Bone marrow (tissue), 2 donors: ENCODE measurements at regions not wholly inside any gene's neighbourhood (a gene's known extent, or its start where the extent isn't known, plus 50 kb on each side); places are given as distances from the start of the nearest gene placed in this dataset.
"Not testable (repeated sequence)": the region's sequence is repeated elsewhere in the genome, so short reads cannot be mapped to it uniquely, and the experiment has no call there.

Experiments used
- DNase-seq, 2 donors: peaks; one replicate each; lab custom pipeline; 2025; lab: John Stamatoyannopoulos, UW

- DNase-seq: not testable (repeated sequence)
Measured at GRCh38 chr10:70990156-70990555, 101.8 kb upstream of the PCBD1 start.

- no peak for DNase-seq
Measured at GRCh38 chr10:70990681-70991080, 102.3 kb upstream of the PCBD1 start.

- DNase-seq: no peak
Measured at GRCh38 chr10:70991140-70992124, 103.1 kb upstream of the PCBD1 start.

- DNase-seq: no peak
Measured at GRCh38 chr10:70992436-70992835, 104.1 kb upstream of the PCBD1 start.

- no peak for DNase-seq
Measured at GRCh38 chr10:70993051-70993450, 104.7 kb upstream of the PCBD1 start.

GRCh38 chr10:70996549-70996948, 108.2 kb upstream of the PCBD1 start:
- no peak for DNase-seq

- no peak for DNase-seq
Measured at GRCh38 chr10:70997236-70997635, 108.9 kb upstream of the PCBD1 start.

GRCh38 chr10:70998086-70998485, 109.7 kb upstream of the PCBD1 start:
- DNase-seq: no peak

- DNase-seq: no peak
Measured at GRCh38 chr10:71001470-71001869, 113.1 kb upstream of the PCBD1 start.

- no peak for DNase-seq
Measured at GRCh38 chr10:71004176-71005075, 116.1 kb upstream of the PCBD1 start.

GRCh38 chr10:71005337-71006305, 117.3 kb upstream of the PCBD1 start:
- DNase-seq: no peak

GRCh38 chr10:71006506-71006905, 118.1 kb upstream of the PCBD1 start:
- no peak for DNase-seq

GRCh38 chr10:71007516-71007915, 119.2 kb upstream of the PCBD1 start:
- DNase-seq: no peak

- no peak for DNase-seq
Measured at GRCh38 chr10:71008150-71008549, 119.8 kb upstream of the PCBD1 start.

GRCh38 chr10:71009126-71009525, 120.8 kb upstream of the PCBD1 start:
- no peak for DNase-seq

- no peak for DNase-seq
Measured at GRCh38 chr10:71010730-71011129, 122.4 kb upstream of the PCBD1 start.

- DNase-seq: no peak
Measured at GRCh38 chr10:71011141-71011540, 122.8 kb upstream of the PCBD1 start.

GRCh38 chr10:71014021-71014805, 125.8 kb upstream of the PCBD1 start:
- DNase-seq: no peak

GRCh38 chr10:71015674-71016073, 127.3 kb upstream of the PCBD1 start:
- no peak for DNase-seq

- DNase-seq: not testable (repeated sequence)
Measured at GRCh38 chr10:71020061-71020460, 131.7 kb upstream of the PCBD1 start.

GRCh38 chr10:71021402-71021801, 133.0 kb upstream of the PCBD1 start:
- DNase-seq: no peak
